T1000 (cell line): ENCODE measurements at regions not wholly inside any gene's neighbourhood (a gene's known extent, or its start where the extent isn't known, plus 50 kb on each side); places are given as distances from the start of the nearest gene placed in this dataset.

Experiments used
- DNase-seq: peaks from one replicate; lab custom pipeline; 2025; ENCODE audit warnings: mixed read lengths; lab: John Stamatoyannopoulos, UW

GRCh38 chr13:103335241-103335640 lies 269.0 kb upstream of the SLC10A2 start:
- no peak for DNase-seq

DNA sequence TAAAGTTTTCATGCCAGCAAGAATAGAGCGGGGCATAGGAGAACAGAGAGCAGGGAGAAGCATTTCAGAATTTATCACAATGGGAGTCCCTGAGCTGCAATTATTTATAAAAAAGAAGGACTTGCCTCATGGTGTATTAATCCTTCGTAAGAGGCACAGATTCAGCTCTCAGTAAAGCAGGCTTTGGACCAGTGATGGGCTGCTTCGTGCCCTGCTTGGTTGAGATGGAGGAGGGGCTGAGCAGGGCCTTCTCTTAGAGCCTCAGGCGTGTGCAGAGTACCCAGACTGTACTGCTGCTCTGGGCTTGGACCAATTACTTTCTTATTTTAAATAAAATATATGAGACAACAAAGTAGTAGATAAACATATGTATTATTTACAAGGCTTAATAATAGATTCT lies 265.7 kb upstream of the SLC10A2 start:
- DNase-seq: no peak

- no peak for DNase-seq
Measured at GRCh38 chr13:103328899-103329298, 262.7 kb upstream of the SLC10A2 start.

GRCh38 chr13:103326326-103326725 lies 260.1 kb upstream of the SLC10A2 start:
- DNase-seq: no peak

DNA sequence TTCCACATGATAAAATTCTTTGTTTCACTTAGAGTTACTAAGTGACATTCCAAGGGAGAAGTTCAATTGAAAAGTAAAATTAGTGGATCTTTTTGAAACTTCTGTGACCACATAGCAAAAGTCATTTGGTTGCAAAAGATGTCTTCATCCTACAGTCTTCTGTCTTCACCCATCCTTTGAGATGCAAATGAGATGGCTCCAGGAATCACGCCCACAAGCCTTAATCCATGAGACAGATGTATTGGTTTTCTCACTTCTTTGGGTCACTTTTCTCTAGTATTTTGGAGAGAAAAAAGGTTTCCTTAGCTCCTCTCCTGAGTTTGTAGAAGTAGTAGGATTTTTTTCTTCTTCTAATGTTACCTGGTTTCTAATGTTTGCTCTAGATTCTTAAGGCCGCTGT lies 259.5 kb upstream of the SLC10A2 start:
- DNase-seq: no peak

DNA sequence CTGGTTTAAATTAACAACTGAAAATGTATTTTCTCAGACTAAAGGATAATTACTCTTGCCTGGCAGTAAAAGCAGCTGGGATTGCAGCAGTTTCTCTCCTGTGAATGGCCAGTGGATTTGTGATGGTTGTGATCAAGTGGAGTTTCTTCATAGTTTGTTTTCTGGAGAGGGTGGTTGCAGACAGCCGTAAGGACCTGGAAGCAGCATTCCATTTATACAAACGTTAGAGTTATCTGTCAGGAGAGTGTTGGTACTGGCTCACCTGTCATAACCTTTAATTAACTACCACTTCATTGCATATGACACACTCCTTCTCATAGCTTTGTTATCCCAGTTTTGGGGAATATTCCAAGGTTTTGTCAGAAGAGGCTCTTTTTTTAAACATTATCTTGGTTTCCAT lies 258.4 kb upstream of the SLC10A2 start:
- no peak for DNase-seq

- no peak for DNase-seq
Measured at GRCh38 chr13:103315711-103316110, 249.5 kb upstream of the SLC10A2 start.

- DNase-seq: no peak
Measured at GRCh38 chr13:103312467-103312866, 246.2 kb upstream of the SLC10A2 start.

- no peak for DNase-seq
Measured at GRCh38 chr13:103308667-103309066, 242.4 kb upstream of the SLC10A2 start.

GRCh38 chr13:103306163-103306562 lies 239.9 kb upstream of the SLC10A2 start:
- no peak for DNase-seq

DNA sequence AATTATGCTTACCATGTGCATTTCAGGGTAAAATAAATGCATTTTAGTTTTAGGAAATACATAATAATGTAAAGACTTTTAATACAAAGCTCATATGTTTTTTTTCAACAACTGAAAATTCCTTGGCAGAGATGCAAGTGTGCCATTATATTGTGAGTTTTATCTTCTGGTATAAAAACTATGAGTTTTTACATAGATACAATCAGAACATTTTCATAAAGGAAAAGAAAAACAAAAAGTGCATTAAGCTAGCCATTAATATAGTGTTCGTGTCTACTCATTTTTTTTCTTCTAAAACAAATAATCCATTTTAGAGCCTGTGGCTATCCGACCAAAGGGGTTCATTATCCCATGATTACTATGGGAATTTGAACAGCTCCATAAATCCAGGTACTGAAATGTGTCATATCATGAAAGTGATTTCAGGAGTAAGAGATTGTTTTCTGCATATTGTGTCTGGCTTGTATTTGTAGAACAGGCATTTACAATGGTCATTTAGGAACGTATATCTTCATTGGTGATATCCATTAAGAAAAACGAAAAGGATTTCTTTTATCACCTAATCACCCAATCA lies 236.9 kb upstream of the SLC10A2 start:
- no peak for DNase-seq

DNA sequence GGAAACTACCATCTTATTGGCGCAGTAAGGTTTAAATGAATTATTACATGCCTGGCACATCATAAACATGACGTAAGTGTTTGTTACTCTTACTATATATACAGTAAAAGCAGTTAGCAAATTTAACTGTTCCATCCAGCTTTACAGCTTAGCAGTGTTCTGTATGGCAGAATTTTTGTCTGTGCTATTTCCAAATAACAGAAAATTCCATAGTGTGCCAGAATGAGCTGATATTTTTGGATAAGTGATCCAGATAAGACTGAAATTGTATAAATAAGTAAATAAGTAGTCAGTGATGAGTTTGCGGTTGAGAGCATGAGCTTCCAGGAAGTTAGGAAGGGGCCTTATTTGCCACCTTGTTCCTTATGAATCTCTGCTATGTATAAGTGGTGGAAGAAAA lies 236.5 kb upstream of the SLC10A2 start:
- no peak for DNase-seq

GRCh38 chr13:103299079-103299478 lies 232.9 kb upstream of the SLC10A2 start:
- no peak for DNase-seq

DNA sequence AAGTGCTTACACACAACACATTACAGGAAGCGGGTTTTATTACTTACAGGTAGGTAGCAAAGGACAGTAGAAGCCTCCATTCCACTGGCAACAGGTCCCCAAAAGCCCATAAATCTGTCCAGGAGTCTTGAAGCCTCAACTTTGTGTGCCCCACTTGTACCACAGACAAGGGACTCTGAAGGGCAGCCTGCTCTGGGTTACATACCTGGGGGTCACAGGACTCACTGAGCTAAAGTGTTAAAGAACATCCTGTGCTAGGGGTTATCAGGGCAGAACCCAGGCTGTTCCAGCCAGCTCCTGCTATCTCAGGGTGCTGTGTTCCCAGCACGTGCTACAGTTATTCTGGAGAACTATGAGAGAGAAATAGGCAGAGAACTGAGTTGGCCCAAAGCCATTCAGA lies 230.9 kb upstream of the SLC10A2 start:
- no peak for DNase-seq

- no peak for DNase-seq
Measured at GRCh38 chr13:103291798-103292572, 225.8 kb upstream of the SLC10A2 start.

DNA sequence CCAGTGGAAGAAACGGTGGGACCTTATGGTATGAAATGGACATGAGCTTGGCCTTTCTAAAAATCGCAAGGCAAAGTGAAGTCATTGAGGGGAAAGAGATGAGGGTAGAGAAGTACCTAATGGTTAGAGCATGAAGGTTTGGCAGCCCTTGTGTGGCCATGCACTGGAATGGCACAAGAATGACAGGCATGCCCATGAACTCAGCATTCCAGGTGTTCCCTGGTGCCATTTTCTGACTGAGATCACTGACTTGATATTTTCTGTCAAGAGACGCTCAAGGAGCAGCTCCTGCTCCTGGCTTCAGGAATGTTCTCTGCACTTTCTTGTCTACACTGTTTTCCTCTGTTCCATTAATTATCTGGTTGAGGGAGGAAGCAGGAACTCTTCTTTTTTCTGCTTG lies 225.0 kb upstream of the SLC10A2 start:
- DNase-seq: no peak

DNA sequence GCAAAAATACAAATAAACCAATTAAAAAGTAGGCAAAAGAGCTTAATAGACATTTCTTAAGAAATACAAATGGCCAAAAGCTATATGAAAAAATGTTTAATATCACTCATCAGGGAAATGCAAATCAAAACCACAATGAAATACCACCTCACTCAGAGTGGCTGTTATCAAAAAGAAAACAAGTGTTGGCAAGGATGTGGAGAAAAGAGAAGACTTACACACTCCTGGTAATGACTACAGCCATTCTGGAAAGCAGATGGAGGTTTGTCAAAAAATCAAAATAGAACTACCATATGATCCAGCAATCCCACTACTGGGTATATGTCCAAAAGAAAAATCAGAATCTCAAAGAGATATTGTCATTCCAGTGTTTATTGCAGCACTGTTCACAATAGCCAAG lies 223.5 kb upstream of the SLC10A2 start:
- no peak for DNase-seq

DNA sequence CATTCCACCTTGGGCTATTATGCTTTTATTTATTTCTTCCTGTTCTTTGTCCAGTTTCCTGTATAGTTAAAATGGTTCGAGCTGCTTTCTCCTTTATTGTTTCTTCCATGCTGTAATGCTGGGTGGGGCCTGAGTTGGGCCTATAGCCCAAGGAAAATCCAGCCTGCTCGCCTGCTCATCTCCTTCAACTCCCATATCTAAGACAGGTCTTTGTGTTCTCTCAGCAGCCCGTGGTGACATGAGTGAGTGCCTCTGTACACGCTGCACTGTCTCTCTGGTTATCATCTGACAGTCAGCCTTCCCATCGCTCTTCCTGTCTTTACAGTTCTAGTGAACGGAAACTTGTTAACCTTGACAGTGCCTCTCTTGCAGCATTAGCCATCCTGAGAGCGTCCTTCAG lies 221.9 kb upstream of the SLC10A2 start:
- no peak for DNase-seq

GRCh38 chr13:103287659-103288058 lies 221.4 kb upstream of the SLC10A2 start:
- DNase-seq: no peak

DNA sequence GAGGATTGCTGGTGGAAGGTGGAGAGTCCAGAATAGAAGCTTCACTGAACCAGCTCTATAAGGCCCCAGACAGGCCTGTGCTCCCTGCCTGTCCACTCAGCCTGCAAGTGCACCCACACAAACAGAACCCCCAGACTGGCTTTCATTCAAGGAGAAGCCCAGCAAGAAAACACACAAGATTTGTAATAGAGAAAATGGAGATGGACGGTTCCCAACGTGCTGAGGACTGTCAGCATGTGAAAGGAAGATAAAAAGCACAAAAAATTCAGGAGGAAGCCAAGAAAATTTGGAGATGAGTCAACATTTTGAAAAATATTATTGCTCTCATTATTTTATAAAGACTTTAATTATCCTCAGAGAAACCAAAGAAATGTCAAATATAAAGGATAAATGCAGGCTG lies 218.2 kb upstream of the SLC10A2 start:
- DNase-seq: no peak

- no peak for DNase-seq
Measured at GRCh38 chr13:103283451-103283820, 217.2 kb upstream of the SLC10A2 start.

DNA sequence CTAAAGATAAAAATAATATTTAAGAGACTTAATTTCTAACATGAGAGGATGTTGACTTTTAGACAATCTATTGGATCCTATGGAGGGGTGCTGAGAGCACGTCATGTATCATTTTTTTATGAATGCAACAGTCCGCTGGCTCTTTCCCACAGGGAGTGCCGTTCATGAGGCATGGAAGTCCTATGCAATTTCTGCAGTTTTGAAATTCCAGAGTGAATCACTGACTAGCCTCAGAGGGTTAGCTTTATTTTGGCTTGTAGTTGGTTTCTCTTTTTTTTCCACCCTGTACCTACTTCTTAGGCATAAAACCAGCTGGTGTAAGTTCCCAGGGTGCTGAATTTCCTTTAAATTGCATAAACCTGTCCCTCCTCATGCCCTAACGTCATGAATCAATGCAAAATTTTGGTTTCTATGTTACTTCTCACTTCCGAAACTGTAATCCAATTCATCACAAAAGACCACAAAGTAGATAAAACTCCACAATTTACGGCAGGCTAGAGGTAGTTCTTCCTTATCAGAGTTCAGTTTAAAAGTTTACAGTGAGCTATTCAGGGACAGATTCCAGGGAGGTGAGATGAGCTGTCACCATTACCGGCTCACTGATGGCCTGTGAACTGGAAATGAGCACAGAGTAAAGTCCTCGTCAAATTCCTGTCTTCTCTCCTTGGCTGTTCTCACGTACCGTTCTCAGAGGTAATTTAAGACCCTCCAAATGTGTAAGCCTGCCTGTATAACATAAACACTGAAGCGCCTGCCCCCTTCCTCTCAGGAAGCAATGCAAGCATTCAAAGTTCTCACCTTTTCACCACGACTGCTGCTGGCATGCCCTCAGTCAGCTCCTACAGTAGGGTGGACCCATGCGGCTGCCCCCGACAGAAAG lies 216.6 kb upstream of the SLC10A2 start:
- DNase-seq: no peak
